ENCODE measurements at regions not wholly inside any gene's neighbourhood (a gene's known extent, or its start where the extent isn't known, plus 50 kb on each side); places are given as distances from the start of the nearest gene placed in this dataset.

DNA sequence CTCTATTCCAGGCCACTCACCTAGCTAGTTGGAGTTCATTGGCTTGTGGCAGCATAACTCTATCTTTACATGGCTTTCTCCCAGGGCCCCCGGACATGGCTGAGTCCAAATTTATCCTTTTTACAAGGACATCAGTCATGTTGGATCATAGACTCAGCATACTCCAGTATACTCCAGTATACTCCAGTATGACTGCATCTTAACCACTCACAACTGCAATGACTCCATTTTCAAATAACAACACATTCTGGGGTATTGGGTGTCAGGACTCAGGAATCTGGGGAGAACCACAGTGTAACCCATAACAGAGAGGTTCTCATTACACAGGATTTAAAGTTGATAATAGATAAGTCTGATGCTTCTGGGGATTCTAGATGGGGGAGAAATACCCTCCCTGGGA is 53.8 kb upstream of the TSHZ2 start:
- TF ChIP-seq, protein P1, sequence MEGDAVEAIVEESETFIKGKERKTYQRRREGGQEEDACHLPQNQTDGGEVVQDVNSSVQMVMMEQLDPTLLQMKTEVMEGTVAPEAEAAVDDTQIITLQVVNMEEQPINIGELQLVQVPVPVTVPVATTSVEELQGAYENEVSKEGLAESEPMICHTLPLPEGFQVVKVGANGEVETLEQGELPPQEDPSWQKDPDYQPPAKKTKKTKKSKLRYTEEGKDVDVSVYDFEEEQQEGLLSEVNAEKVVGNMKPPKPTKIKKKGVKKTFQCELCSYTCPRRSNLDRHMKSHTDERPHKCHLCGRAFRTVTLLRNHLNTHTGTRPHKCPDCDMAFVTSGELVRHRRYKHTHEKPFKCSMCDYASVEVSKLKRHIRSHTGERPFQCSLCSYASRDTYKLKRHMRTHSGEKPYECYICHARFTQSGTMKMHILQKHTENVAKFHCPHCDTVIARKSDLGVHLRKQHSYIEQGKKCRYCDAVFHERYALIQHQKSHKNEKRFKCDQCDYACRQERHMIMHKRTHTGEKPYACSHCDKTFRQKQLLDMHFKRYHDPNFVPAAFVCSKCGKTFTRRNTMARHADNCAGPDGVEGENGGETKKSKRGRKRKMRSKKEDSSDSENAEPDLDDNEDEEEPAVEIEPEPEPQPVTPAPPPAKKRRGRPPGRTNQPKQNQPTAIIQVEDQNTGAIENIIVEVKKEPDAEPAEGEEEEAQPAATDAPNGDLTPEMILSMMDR (conservative IDR thresholded peaks at IDR 0.05 in 1 of 2, IDR thresholded peaks at IDR 0.05 in 1 of 2; ENCODE audit: low read depth in 1 of 2, low read length in 2 of 2), result no peak
- TF ChIP-seq EZH2 (IDR thresholded peaks at IDR 0.05; ENCODE audit: low read length, missing control alignments), result no peak
